Peyer's patch (tissue), 4 donors: ENCODE measurements at regions not wholly inside any gene's neighbourhood (a gene's known extent, or its start where the extent isn't known, plus 50 kb on each side); places are given as distances from the start of the nearest gene placed in this dataset.

ENCODE experiments used
- CTCF ChIP-seq, 6 experiments: fragments of 450-650 bp in 4 of 6; fragments of 200-600 bp in 2 of 6; sonication (generic) in 1 of 6; IDR thresholded peaks; one replicate each; pipeline ENCODE4 v1.5.1; 2017 to 2019; ENCODE audit warnings: antibody characterized with exemption in 6 of 6, mild to moderate bottlenecking in 3 of 6, moderate library complexity in 1 of 6
- POLR2A ChIP-seq, 2 donors: fragments of 450-650 bp; IDR thresholded peaks; one replicate each; pipeline ENCODE4 v1.5.1; 2017; ENCODE audit warnings: antibody characterized with exemption in 2 of 2, mild to moderate bottlenecking in 2 of 2, moderate library complexity in 2 of 2

GRCh38 chr15:62709261-62709660, 333.3 kb upstream of the TPM1 start:
- TF ChIP-seq CTCF (IDR thresholded peaks at IDR 0.05) (no peak), POLR2A (IDR thresholded peaks at IDR 0.05) (no peak)
